Erythroblast (primary cell): ENCODE measurements at regions not wholly inside any gene's neighbourhood (a gene's known extent, or its start where the extent isn't known, plus 50 kb on each side); places are given as distances from the start of the nearest gene placed in this dataset.

Source experiments
- GATA1 ChIP-seq: IDR thresholded peaks from 2 replicates; pipeline ENCODE4 v1.6.1; 2011; ENCODE audit warnings: low read depth, mild to moderate bottlenecking, control low read depth, low read length, moderate library complexity
- POLR2A ChIP-seq: IDR thresholded peaks from 2 replicates; pipeline ENCODE4 v1.6.1; 2011; ENCODE audit warnings: mild to moderate bottlenecking, low read length

- no peak for TF ChIP-seq POLR2A
- no peak for TF ChIP-seq GATA1
Observed at GRCh38 chr15:46120713-46121112, 485.9 kb downstream of the SQOR start.
